ENCODE measurements at regions not wholly inside any gene's neighbourhood (a gene's known extent, or its start where the extent isn't known, plus 50 kb on each side); places are given as distances from the start of the nearest gene placed in this dataset.
"Not testable (repeated sequence)": the region's sequence is repeated elsewhere in the genome, so short reads cannot be mapped to it uniquely, and the experiment has no call there.

DNA sequence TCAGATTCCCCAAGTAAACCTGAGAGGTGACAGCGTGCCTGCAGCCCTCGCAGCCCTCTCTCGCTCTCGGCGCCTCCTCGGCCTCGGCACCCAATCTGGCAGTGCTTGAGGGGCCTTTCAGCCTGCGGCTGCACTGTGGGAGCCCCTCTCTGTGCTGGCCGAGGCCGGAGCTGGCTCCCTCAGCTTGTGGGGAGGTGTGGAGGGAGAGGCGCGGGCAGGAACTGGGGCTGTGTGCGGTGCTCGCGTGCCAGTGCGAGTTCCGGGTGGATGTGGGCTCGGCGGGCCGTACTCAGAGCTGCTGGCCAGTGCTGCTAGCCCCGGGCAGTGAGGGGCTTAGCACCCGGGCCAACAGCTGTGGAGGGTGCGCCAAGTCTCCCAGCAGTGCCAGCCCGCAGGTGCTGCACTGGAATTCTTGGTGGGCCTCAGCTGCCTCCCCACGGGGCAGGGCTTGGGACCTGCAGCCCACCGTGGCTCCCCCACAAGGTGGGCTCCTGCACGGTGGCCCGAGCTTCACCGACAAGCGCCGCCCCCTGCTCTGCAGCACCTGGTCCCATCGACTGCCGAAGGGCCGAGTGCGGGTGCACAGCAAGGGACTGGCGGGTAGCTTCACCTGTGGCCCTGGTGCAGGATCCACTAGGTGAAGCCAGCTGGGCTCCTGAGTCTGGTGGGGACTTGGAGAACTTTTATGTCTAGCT lies 809.7 kb upstream of the ADGRB3 start:
- no peak for DNase-seq

GRCh38 chr6:67818322-67818721 lies 816.8 kb upstream of the ADGRB3 start:
- no peak for DNase-seq

GRCh38 chr6:67815623-67816022 lies 819.5 kb upstream of the ADGRB3 start:
- no peak for DNase-seq

- no peak for DNase-seq
These were observed 820.8 kb upstream of the ADGRB3 start for GRCh38 chr6:67814262-67814661.

GRCh38 chr6:67812693-67813092 lies 822.4 kb upstream of the ADGRB3 start:
- DNase-seq = no peak

DNA sequence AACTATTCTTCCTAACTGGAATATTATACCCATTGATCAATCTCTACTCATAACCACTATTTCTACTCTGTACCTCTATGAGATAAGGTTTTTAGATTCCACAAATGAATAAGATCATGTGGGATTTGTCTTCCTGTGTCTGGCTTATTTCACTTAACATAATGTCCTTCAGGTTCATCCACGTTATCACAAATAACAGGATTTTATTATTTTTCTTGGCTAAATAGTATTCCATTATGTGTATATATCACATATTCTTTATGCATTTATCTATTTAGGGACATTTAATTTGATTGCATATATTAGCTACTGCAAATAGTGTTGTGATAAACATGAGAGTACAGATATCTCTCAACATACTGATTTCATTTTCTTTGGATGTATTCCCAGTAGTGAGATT lies 823.0 kb upstream of the ADGRB3 start:
- no peak for DNase-seq

DNA sequence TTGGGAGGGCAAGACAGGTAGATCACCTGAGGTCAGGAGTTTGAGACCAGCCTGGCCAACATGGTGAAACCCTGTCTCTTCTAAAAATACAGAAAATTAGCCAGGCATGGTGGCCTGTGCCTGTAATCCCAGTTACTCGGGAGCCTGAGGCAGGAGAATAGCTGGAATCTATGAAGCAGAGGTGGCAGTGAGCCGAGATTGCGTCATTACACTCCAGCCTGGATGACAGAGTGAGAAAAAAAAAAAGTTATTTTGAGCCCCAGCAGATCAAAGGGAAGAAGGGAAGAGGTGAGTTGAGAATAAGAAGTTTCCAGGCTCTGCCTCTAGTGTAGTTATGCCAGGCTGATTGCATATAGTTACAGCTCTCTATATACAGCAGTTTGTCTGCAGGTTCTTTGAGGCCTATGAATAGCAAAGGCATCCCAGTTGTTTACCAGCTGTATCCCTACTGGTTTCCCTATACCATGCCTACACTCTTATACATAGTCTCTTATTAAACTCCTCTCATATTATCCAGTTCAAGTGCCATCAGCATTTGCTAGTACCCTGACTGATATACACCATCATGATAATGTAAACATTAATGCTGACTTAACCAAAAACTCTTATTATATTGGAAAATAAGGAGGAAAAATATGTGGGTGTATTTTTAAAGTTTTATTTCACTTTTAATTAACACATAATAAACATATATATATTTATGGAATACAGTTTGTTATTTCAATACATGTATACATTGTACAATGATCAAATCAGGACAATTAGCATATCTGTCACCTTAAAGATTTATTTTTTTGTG lies 823.6 kb upstream of the ADGRB3 start:
- no peak for DNase-seq

GRCh38 chr6:67804808-67805207 lies 830.3 kb upstream of the ADGRB3 start:
- DNase-seq = not testable (repeated sequence)

DNA sequence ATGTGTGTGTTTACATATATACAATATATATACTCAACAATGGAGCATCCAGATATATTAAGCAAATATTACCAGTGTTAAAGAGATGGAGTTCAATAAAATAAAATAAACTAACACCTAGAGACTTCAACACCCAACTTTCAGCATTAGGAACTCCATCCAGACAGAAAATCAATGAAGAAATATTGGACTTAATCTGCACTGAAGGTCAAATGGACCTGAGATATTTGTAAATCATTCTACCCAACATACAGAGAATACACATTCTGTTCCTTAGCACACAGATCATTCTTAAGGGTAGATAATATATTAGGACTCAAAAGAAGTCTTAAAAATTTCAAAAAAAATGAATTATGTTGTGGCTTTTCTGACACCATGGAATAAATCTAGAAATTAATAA lies 832.3 kb upstream of the ADGRB3 start:
- no peak for DNase-seq

DNA sequence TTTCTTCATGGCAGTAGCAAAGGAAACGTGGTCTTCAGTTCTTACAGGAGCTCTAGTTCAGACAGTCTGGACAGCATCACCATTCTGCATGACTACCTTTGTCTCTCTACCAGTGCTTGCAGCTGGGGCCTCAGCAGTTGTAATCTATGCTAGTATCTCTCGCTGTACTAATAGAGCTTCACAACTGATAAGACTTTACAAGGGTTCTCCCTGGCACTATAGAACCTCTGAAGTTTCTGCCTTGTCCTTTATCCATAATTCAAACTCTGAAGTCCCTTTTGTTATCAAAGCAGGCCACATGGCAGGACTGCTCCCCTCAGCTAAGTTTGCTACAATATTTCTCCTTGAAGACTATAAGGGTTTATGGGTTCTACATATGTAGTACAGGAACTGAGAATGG lies 842.1 kb upstream of the ADGRB3 start:
- DNase-seq = no peak

- DNase-seq = no peak
These were observed 844.5 kb upstream of the ADGRB3 start for GRCh38 chr6:67790569-67790968.

DNA sequence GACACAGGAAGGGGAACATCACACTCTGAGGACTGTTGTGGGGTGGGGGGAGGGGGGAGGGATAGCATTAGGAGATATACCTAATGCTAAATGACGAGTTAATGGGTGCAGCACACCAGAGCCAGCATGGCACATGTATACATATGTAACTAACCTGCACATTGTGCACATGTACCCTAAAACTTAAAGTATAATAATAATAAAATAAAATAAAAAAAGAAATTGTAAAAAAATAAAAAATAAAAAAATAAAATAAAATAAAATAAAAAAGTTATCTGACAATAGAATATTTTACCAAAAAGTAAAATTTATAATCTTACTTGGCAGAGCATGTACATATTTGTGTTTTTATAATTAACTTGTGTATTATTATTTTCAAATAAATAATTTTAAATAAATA lies 848.0 kb upstream of the ADGRB3 start:
- DNase-seq = not testable (repeated sequence)

- no peak for DNase-seq
These were observed 855.2 kb upstream of the ADGRB3 start for GRCh38 chr6:67779876-67780275.

GRCh38 chr6:67775333-67775732 lies 859.7 kb upstream of the ADGRB3 start:
- no peak for DNase-seq

GRCh38 chr6:67768972-67769371 lies 866.1 kb upstream of the ADGRB3 start:
- no peak for DNase-seq

DNA sequence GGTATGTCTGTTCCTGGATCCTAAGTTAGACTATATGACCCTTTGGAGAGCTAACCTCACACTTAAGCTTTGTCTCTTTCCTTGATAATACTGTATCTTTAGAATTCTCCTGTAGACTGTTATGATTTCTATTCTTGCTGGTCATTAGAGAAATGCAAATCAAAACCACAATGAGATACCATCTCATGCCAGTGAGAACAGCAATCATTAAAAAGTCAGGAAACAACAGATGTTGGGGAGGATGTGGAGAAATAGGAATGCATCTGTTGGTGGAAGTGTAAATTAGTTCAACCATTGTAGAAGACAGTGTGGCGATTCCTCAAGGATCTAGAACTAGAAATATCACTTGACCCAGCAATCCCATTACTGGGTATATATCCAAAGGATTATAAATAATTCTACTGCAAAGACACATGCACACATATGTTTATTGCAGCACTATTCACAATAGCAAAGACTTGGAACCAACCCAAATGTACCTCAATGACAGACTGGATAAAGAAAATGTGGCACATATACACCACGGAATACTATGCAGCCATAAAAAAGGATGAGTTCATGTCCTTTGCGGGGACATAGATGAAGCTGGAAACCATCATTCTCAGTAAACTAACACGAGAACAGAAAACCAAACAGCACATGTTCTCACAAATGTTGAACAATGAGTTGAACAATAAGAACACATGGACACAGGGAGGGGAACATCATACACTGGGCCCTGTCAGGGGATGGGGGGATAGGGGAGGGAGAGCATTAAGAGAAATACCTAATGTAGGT lies 867.8 kb upstream of the ADGRB3 start:
- not testable (repeated sequence) for DNase-seq

DNA sequence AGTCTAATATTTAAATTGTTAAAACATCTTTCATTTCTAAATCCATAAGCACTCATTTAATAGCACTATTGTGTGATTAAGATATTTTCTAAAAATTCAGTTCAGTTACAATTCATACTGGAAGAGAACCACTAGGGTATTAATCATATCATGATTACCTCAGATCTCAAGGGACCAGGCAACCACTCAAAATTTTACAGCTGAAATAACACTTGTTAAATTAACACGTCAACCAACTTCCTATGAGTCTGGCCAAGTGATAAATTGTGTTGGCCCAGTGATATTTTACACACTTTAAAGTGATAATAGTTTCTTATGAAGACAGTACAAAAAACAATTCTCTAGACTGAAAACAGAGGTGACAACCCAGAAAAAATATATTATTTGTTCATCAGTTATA lies 869.0 kb upstream of the ADGRB3 start:
- DNase-seq = no peak

DNA sequence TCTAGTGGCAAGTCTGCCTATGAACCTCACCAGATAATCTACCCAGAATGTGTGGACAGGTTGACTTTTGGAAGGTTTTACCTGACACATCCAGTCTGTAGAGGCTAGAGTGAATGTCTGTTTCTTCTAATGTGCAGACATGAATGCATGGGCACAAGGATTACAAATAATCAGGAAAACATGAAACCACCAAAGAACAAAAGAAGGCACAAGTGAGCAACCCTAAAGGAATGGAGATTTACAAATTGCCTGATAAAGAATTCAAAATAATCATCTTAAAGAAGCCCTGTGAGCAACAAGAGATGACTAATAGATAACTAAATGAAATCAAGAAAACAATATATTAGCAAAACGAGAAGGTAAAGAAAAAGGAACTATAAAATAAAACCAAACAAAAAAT lies 876.1 kb upstream of the ADGRB3 start:
- no peak for DNase-seq

- no peak for DNase-seq
These were observed 877.5 kb upstream of the ADGRB3 start for GRCh38 chr6:67757465-67758033.

- no peak for DNase-seq
These were observed 886.6 kb upstream of the ADGRB3 start for GRCh38 chr6:67748521-67748920.

DNA sequence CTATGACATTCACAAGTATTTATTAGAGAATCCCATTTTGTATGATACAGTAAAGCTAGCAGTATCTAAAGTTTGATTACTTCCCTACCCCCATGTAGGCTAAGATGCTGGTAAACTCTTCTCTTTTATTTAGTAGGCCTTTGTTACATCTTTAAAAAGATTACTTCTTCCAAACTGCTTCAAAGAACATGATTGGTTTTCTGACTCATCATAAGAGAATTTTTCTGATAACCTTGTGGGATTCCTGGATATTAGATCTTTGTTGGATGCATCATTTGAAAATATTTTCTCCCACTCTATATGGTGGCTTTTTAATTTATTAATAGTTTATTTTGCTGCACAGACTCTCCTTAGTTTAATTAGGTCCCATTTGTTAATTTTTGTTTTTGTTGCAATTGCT lies 898.3 kb upstream of the ADGRB3 start:
- no peak for DNase-seq

DNA sequence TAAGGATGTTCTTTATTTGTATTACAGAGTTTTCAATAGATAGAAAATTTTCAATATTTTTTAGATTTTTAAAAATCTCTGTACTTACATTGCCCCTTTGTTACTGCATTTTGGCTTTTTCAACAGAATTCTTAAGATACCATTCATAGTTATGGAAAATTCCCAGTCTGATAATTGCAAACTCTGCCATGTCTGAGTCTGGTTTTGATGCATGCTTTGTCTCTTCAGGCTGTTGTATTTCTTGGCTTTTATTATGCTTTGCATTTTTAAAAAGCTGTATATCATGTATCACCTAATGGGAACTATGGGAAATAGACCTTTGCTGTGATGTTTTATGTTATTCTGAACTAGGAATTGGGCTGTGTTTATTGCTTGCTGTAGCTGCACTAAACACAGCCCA lies 898.9 kb upstream of the ADGRB3 start:
- DNase-seq = no peak

GRCh38 chr6:67735623-67736022 lies 899.5 kb upstream of the ADGRB3 start:
- DNase-seq = no peak

All from activated T-cell treated with anti-CD3 and anti-CD28 coated beads, Interleukin-2, amount 50 U/mL, for 1 hour (primary cell).